ENCODE measurements at regions not wholly inside any gene's neighbourhood (a gene's known extent, or its start where the extent isn't known, plus 50 kb on each side); places are given as distances from the start of the nearest gene placed in this dataset.

DNA sequence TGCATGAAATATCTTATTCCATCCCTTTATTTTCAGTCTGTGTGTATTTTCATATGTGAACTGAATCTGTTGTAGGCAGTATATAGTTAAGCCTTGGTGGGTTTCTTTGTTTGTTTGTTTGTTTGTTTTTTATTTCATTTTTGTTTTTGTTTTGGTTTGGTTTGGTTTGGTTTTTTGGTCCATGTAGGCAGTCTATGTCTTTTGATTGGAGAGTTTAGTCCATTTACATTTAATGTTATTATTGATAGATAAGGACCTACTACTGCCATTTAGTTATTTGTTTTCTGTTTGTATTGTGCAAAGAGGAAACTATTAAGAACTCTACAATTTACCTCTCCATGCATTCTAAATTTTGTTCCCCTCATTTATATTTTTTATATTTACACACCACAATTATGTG, 695.9 kb upstream of the GRM3 start:
- TF ChIP-seq, protein P1, sequence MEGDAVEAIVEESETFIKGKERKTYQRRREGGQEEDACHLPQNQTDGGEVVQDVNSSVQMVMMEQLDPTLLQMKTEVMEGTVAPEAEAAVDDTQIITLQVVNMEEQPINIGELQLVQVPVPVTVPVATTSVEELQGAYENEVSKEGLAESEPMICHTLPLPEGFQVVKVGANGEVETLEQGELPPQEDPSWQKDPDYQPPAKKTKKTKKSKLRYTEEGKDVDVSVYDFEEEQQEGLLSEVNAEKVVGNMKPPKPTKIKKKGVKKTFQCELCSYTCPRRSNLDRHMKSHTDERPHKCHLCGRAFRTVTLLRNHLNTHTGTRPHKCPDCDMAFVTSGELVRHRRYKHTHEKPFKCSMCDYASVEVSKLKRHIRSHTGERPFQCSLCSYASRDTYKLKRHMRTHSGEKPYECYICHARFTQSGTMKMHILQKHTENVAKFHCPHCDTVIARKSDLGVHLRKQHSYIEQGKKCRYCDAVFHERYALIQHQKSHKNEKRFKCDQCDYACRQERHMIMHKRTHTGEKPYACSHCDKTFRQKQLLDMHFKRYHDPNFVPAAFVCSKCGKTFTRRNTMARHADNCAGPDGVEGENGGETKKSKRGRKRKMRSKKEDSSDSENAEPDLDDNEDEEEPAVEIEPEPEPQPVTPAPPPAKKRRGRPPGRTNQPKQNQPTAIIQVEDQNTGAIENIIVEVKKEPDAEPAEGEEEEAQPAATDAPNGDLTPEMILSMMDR (IDR thresholded peaks at IDR 0.05), result no peak
- no peak for TF ChIP-seq POLR2A (IDR thresholded peaks at IDR 0.05)
